GM13977 (cell line): ENCODE measurements at regions not wholly inside any gene's neighbourhood (a gene's known extent, or its start where the extent isn't known, plus 50 kb on each side); places are given as distances from the start of the nearest gene placed in this dataset.

ENCODE experiments used
- DNase-seq: peaks from one replicate; pipeline ENCODE4 v3.0.0; 2012; ENCODE audit warnings: low spot score
- in situ Hi-C: fragments of 300-500 bp; cut with MboI; formaldehyde crosslinking; loops from one replicate; pipeline ENCODE4 v1.12.0; 2022; ENCODE audit warnings: low sequenced_read_pairs, low pct_unique_long_range_greater_than_20kb, mixed read lengths, inconsistent platforms; ENCODE audit not compliant: unreplicated experiment
- TF ChIP-seq, protein P1 (sequence below): IDR thresholded peaks from 2 replicates; pipeline ENCODE4 v1.5.1; 2012; ENCODE audit warnings: mild to moderate bottlenecking, control low read depth; ENCODE audit not compliant: insufficient read depth; ENCODE audit errors: extremely low read depth, missing control alignments

GRCh38 chr4:111641813-111642579 lies 503.3 kb upstream of the FAM241A start:
- TF ChIP-seq, protein P1, sequence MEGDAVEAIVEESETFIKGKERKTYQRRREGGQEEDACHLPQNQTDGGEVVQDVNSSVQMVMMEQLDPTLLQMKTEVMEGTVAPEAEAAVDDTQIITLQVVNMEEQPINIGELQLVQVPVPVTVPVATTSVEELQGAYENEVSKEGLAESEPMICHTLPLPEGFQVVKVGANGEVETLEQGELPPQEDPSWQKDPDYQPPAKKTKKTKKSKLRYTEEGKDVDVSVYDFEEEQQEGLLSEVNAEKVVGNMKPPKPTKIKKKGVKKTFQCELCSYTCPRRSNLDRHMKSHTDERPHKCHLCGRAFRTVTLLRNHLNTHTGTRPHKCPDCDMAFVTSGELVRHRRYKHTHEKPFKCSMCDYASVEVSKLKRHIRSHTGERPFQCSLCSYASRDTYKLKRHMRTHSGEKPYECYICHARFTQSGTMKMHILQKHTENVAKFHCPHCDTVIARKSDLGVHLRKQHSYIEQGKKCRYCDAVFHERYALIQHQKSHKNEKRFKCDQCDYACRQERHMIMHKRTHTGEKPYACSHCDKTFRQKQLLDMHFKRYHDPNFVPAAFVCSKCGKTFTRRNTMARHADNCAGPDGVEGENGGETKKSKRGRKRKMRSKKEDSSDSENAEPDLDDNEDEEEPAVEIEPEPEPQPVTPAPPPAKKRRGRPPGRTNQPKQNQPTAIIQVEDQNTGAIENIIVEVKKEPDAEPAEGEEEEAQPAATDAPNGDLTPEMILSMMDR, result peak; percentile 76
- in situ Hi-C loops, result loop anchor here (25.0 kb wide), 4 partner anchors 195 to 1005 kb away; no protein-coding TSS in a partner anchor
- peak; percentile 54 for DNase-seq

GRCh38 chr4:111648056-111648455 lies 497.2 kb upstream of the FAM241A start:
- no peak for DNase-seq
- in situ Hi-C loops, result loop anchor here (25.0 kb wide), 4 partner anchors 189 to 1011 kb away; no protein-coding TSS in a partner anchor
- TF ChIP-seq, protein P1, result no peak

- TF ChIP-seq, protein P1, result no peak
- in situ Hi-C loops, result loop anchor here (25.0 kb wide), 4 partner anchors 188 to 1012 kb away; no protein-coding TSS in a partner anchor
Observed at GRCh38 chr4:111649308-111649707, 495.9 kb upstream of the FAM241A start.

GRCh38 chr4:111650146-111650545 lies 495.1 kb upstream of the FAM241A start:
- TF ChIP-seq, protein P1, result no peak
- in situ Hi-C loops, result no loop called here

More at GRCh38 chr4:111649308-111649707, 495.9 kb upstream of the FAM241A start:
- DNase-seq, result no peak

GRCh38 chr4:111650674-111651086 lies 494.6 kb upstream of the FAM241A start:
- TF ChIP-seq, protein P1, result no peak
- no peak for DNase-seq
- in situ Hi-C loops, result no loop called here

More at GRCh38 chr4:111650146-111650545, 495.1 kb upstream of the FAM241A start:
- DNase-seq, result no peak

GRCh38 chr4:111652236-111652635 lies 493.0 kb upstream of the FAM241A start:
- TF ChIP-seq, protein P1, result no peak
- in situ Hi-C loops, result no loop called here
- no peak for DNase-seq
